T-helper 2 cell treated with Interferon-gamma antibody and Interleukin-4, amounts not matched to agents 5 μg/mL and 100 μg/mL, for 36 hours (primary cell): ENCODE measurements at regions not wholly inside any gene's neighbourhood (a gene's known extent, or its start where the extent isn't known, plus 50 kb on each side); places are given as distances from the start of the nearest gene placed in this dataset.

Source experiments
- DNase-seq: peaks from one replicate; pipeline ENCODE4 v3.0.0; 2021; ENCODE audit warnings: low spot score
- H3K27ac Mint-ChIP-seq: one replicate; pipeline ENCODE4 v1.8.0; 2021; ENCODE audit warnings: mild to moderate bottlenecking, mixed read lengths
- H3K27me3 Mint-ChIP-seq: one replicate; pipeline ENCODE4 v1.8.0; 2021; ENCODE audit warnings: low read depth, mixed read lengths
- H3K36me3 Mint-ChIP-seq: one replicate; pipeline ENCODE4 v1.8.0; 2021; ENCODE audit warnings: low read depth, mixed read lengths
- H3K4me1 Mint-ChIP-seq: one replicate; pipeline ENCODE4 v1.8.0; 2021; ENCODE audit warnings: low read depth, mixed read lengths
- H3K4me3 Mint-ChIP-seq: one replicate; pipeline ENCODE4 v1.8.0; 2022; ENCODE audit warnings: mild to moderate bottlenecking, moderate library complexity, mixed read lengths
- H3K9me3 Mint-ChIP-seq: one replicate; pipeline ENCODE4 v1.8.0; 2021; ENCODE audit warnings: mixed read lengths

DNA sequence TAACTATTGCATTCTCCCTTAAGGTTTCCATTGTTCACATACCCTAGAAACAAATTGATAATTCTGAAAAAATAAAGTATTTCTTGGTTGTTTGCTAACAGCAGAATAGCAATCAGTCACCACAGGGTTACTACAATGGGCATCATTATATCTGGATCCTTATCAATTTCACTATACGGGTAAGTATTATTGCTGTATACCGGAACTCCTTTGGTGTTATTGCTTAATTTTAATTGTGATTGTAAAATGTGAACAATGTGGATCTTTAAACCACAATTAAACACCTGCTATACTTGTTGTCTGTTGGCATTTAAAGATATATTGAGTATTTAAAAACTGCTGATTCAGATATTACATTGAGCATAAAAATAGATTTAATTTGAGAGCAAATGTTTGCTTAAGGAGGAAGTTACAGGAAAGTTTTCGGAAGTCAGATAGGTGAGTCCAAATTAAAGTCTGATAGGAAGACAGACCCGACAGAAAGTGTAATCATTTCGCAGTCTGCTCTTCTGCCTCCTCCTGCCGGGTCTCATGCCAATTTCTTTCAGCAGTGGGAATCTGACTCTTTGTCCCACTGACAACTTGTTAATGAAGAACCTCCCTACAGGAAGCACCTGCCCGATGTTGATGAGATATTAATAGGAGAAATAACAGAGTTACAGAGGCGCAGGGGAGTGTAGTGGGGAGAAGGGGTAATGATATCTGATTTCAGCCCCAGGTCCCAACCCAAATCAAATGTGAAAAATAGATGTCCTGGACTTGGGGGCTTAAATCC, 169.7 kb upstream of the TBC1D5 start:
- no peak for DNase-seq
- Mint-ChIP-seq H3K27me3 (peaks cover 11% of the 10 kb centered on the region), H3K27ac (no peak overlapping the region), H3K4me1 (no peaks in the 10 kb centered on the region), H3K4me3 (no peak overlapping the region), H3K36me3 (no peaks in the 10 kb centered on the region), H3K9me3 (no peaks in the 10 kb centered on the region)

DNA sequence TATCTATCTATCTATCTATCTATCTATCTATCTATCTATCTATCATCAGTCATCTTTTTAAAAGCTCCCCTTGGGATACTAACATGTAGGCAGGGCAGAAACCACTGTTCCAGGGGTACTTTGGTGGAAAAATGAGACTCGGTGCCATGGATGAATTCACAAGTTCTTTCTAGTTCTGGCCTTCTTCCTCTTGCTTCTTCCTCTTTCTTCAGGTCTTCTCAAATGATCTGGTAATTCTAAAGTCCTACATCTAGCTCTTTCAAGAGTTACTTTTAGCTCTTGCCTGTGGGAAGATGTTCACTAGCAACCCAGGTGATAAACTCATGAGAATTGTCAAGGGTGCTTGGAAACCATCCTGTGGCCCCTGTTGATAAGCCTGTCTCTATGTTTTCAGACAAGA, 168.5 kb upstream of the TBC1D5 start:
- Mint-ChIP-seq H3K36me3 (no peaks in the 10 kb centered on the region), H3K4me3 (no peak overlapping the region), H3K27ac (no peak overlapping the region), H3K4me1 (no peaks in the 10 kb centered on the region), H3K9me3 (no peaks in the 10 kb centered on the region), H3K27me3 (peaks cover 11% of the 10 kb centered on the region)
- no peak for DNase-seq

DNA sequence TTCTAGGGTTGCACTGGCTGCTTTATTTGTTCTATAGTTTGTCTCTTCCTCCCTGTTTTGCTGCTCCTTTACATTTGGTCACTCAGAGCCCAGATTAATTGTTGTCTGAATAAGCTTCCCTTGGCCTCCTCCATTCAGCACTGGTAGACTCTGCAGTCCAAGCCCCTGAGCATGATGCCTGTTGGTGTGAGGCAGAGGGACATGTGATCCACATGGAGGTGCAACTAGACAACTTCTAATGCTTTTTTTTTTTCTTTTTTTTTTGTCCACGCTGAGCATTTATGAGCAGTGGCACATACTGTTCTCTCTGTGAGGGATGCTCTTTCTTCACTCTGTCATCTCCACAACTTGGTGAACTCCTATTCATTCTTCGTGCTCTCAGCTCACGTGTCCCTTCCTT, 167.3 kb upstream of the TBC1D5 start:
- DNase-seq: no peak
- Mint-ChIP-seq H3K9me3 (no peaks in the 10 kb centered on the region), H3K27me3 (peaks cover 11% of the 10 kb centered on the region), H3K36me3 (no peaks in the 10 kb centered on the region), H3K4me3 (no peak overlapping the region), H3K4me1 (no peaks in the 10 kb centered on the region), H3K27ac (no peak overlapping the region)

DNA sequence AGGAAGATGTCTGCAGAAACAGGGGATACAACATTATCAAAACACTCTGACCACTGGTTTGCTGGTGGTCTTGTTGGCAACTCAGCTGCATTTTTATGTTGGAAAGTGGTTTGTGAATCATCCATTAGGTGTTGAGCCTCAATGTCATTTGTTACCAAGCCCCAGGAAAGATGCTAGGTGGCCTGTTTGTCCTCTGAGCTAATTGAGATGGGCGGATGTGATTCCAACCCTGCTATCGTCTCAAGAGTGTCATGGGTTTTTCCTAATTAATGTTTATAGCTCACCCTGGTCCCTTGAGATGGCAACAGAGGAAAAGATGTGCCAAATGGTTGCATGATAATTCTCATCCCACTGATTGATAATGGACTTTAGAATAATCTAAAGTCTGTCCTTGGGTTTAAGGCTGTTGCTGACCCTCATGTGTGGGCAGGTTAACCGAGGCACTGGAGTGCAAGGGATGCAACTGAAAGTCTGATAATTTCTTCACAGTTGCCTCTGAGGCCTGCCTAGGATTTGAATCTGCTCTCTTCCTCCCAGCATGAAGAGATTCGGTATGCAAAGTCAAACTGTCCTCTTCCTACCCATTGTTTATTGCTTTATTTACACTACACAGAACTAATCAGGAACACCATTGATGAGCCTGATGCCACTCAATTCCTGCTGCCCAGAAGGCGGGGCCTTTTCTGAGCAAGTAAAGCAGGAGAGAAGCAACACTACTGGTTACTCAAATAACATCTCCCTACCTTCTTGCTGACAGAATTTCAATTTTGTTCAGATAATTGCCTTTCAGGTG, 166.2 kb upstream of the TBC1D5 start:
- Mint-ChIP-seq H3K36me3 (no peaks in the 10 kb centered on the region), H3K27ac (no peak overlapping the region)
- no peak for DNase-seq

DNA sequence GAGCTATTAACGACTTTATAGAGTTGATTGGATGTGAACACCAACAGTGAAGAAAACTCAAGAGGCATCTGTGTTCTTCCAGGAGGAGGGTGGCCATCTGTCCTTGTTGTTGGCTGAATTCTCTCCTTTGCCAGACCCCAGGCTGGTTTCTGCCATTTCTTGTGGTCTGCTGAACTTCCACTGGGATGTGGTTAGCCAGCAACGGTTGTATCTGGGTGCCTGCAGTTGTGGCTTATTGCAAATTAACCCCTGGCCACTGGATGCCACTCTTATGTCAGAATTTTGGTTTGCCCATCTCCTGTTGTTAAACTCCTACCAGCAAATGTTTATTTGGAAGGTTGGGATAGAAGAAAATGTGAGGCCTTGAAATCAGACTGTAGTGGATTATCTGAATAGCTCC, 163.6 kb upstream of the TBC1D5 start:
- Mint-ChIP-seq H3K27me3 (peaks cover under 1% of the 10 kb centered on the region), H3K36me3 (no peaks in the 10 kb centered on the region), H3K27ac (no peak overlapping the region), H3K4me1 (no peaks in the 10 kb centered on the region), H3K9me3 (peaks cover 5% of the 10 kb centered on the region), H3K4me3 (no peak overlapping the region)
- no peak for DNase-seq

More for the DNA sequence above, 166.2 kb upstream of the TBC1D5 start:
- H3K4me1 Mint-ChIP-seq: no peaks in the 10 kb centered on the region
- H3K9me3 Mint-ChIP-seq: no peaks in the 10 kb centered on the region
- peaks cover 11% of the 10 kb centered on the region for H3K27me3 Mint-ChIP-seq
- no peak overlapping the region for H3K4me3 Mint-ChIP-seq

DNA sequence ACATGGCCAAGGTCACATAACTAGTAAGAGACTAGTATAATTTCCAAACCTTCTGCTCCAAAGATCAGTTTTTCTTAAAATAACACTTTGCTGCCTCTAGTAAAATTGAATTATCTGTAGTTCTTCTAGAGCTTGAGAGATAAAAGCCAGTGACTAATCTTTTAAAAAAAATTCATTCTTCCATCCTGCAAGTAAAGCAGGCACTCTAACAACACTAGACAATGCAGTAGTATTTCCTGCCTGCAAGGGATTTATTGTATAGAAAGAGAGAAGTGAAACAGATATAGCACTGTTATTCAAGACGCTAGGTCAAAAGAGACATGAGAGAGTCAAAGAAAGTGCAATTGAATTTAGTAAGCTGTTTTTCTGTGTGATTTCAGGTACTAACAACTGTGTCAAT, 159.5 kb upstream of the TBC1D5 start:
- no peaks in the 10 kb centered on the region for H3K36me3 Mint-ChIP-seq
- DNase-seq: no peak
- H3K27me3 Mint-ChIP-seq: no peaks in the 10 kb centered on the region

DNA sequence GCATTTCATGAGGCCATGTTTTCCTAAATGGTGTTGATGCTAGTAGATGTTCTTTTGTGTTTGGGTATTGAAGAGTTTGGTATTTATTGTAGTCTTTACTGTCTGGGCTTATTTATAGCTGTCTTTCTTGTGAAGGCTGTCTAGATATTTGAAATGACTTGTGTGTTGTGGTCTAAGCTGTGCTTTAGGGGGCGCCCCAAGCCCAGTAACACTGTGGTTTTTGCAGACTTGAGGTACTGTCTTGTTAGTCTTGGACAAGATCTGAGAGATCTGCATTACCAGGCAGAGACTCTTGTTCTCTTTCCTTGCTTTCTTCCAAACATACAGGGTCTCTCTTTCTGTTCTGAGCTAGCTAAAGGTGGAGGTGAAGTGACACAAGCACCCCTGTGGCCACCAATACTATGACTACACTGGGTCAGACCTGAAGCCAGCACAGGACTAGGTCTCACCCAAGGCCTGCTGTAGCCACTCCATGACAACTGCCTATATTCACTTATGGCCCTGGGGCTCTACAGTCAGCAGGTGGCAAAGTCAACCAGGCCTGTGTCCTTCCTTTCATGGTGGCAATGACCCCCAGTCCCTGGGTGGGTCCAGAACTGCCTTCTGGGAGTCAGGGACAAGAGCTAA, 152.1 kb upstream of the TBC1D5 start:
- H3K4me1 Mint-ChIP-seq: no peaks in the 10 kb centered on the region
- peaks cover 7% of the 10 kb centered on the region for H3K27me3 Mint-ChIP-seq
- peaks cover 4% of the 10 kb centered on the region for H3K9me3 Mint-ChIP-seq
- no peak overlapping the region for H3K27ac Mint-ChIP-seq
- H3K4me3 Mint-ChIP-seq: no peak overlapping the region
- peak; percentile 41 for DNase-seq
- no peaks in the 10 kb centered on the region for H3K36me3 Mint-ChIP-seq

More for the DNA sequence above, 159.5 kb upstream of the TBC1D5 start:
- Mint-ChIP-seq H3K9me3 (peaks cover 9% of the 10 kb centered on the region), H3K4me1 (no peaks in the 10 kb centered on the region), H3K27ac (no peak overlapping the region), H3K4me3 (no peak overlapping the region)

DNA sequence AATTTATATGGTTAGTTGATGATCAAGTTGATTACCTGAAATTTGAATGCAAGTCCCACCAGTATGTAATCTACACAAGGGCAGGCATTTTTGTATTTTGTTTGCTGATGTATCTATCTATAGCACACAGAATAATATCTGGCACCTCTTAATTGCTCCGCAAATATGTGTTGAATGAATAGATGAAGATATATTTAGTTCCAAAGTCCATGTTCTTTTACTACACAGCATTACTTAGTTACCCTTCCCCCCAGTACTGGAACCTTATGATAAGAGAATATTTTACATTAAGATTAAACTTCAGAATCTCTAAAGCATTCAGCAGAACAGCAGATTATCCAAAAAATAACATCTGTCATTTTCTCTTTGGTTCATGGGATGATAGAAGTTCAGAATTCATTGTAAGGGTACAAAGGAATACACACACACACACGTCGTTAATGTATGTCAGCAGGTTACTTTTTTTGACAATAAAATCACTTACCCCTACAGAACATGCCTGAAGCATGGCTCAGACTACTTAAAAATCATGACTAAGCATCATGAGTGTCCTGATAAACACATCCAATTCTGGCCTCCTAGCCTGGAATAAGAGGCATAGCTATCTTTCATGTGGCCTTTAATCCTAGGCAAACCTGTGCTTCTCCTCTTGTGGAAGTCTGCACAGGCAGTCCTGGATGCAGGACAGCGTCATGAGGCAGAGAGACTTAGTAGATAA, 148.9 kb upstream of the TBC1D5 start:
- Mint-ChIP-seq H3K27me3 (peaks cover 23% of the 10 kb centered on the region), H3K36me3 (no peaks in the 10 kb centered on the region), H3K4me1 (no peaks in the 10 kb centered on the region), H3K4me3 (no peak overlapping the region), H3K9me3 (no peaks in the 10 kb centered on the region), H3K27ac (no peak overlapping the region)
- no peak for DNase-seq

DNA sequence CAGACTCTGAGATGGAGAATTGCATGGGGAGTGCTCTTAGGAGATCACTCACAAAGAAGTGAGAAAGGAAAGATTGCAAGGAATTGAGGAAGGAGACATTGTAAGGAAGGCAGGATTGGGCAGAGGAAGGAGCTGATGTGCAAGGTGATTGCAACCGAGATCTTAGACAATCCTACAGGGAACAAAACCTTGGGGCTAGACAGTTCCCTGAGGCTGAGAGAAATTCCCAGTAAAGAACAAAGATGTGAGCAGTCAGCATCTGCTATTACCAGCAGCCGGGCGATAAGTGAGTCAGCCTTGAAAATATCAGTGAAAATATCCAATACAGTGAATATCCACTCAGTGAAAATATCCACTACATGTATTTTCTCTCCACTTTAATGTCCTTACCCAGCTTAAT, 143.6 kb upstream of the TBC1D5 start:
- Mint-ChIP-seq H3K9me3 (no peaks in the 10 kb centered on the region), H3K4me3 (no peak overlapping the region), H3K27ac (no peak overlapping the region), H3K36me3 (no peaks in the 10 kb centered on the region), H3K4me1 (no peaks in the 10 kb centered on the region), H3K27me3 (peaks cover 23% of the 10 kb centered on the region)
- no peak for DNase-seq

DNA sequence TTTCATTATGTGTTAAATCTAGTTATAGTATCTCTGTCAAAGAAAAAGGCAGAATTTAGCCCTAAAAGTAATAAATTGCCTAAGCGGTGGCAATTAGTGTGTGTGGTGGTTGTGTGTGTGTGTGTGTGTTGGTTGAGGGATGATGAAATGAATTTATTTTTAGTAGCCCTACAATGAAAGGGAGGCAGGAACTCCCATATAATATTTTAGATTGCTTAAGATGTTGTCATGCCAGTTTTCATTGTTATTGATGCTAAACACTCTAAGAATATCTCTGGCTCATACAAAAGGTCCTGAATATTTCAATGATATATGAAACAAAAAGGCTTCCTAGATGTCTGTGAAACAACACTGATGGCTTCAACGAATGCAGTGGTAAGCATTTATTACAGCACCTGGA, 140.6 kb upstream of the TBC1D5 start:
- no peaks in the 10 kb centered on the region for H3K9me3 Mint-ChIP-seq
- peaks cover 15% of the 10 kb centered on the region for H3K27me3 Mint-ChIP-seq
- H3K4me1 Mint-ChIP-seq: no peaks in the 10 kb centered on the region
- H3K4me3 Mint-ChIP-seq: no peak overlapping the region
- H3K27ac Mint-ChIP-seq: no peak overlapping the region
- DNase-seq: no peak
- H3K36me3 Mint-ChIP-seq: no peaks in the 10 kb centered on the region

DNA sequence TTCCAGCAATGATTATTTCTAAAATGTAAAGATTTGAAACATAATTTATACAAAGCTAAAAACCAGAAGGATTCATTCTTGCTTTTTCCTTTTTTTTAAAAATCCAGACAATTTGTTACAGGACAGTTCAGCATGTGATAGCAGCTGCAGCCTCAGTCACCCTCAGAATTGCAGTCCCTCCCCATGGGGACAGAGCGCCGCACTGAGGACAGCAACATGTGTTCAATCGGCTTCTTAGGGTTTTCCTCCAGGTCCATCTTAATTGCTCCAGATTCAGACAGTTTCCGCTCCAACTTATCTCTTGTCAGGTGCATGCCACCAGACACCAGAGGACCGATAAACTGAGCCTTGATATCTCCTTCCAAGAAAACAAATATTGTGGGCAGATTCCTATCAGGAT, 134.9 kb upstream of the TBC1D5 start:
- Mint-ChIP-seq H3K36me3 (no peaks in the 10 kb centered on the region), H3K27ac (no peak overlapping the region), H3K4me3 (no peak overlapping the region), H3K27me3 (peaks cover 2% of the 10 kb centered on the region), H3K9me3 (no peaks in the 10 kb centered on the region), H3K4me1 (no peaks in the 10 kb centered on the region)
- DNase-seq: no peak

DNA sequence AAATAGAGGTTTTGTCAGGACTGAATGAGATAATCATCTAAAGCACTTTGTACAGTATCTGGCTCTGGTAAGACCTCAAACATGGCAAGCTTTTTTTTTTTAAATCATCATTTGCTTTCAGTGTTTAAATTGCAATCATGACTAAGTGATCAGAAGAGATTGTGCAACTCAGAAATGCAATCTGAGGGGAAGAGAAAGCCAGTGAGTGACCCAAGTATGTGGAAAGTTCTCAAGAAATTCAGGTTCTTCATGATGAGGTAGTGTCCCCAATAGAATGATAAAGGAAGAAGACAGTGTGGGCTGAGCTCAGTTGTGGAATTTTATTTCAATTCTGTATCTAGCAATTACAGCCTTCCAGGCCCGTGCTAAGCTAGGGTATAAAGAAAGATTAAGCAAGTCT, 132.2 kb upstream of the TBC1D5 start:
- peaks cover 2% of the 10 kb centered on the region for H3K27me3 Mint-ChIP-seq
- H3K4me3 Mint-ChIP-seq: no peak overlapping the region
- H3K4me1 Mint-ChIP-seq: no peaks in the 10 kb centered on the region
- H3K27ac Mint-ChIP-seq: no peak overlapping the region
- no peak for DNase-seq
- no peaks in the 10 kb centered on the region for H3K36me3 Mint-ChIP-seq
- no peaks in the 10 kb centered on the region for H3K9me3 Mint-ChIP-seq

DNA sequence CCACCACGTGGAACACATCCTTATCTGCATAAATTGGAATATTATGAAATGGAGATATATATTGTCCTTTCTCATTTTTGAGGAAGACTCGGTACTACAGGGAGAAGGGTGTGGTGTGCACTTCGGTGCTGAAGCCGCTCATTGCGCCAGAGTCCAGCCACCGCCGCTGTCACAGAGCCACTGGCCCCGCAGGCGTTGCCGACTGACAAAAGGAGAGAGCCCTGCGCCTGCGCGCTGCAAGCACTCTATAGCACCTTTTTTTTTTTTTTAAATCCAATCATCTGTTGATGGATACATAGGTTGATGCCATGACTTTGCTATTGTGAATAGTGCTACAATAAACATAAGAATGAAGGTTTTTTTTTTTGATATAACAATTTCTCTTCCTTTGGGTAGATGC, 130.0 kb upstream of the TBC1D5 start:
- peaks cover 5% of the 10 kb centered on the region for H3K27me3 Mint-ChIP-seq

DNA sequence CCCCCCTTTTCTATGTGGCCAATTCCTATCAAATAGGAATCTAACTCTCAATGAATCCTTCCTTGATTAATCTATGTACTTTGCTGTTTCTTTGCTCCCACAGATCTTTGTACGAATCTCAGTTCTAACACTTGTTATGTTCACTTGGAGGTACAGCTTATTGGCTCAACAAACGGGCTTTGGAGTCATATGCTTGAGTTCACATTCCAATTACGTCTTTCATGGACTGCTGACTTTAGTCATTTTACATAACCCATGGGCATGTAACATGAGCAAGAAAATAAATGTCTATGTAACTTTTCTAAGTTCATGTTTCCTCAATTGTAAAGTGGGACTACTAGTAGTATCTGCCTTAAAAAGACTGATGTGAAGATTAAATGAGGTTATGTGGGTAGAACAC, 123.2 kb upstream of the TBC1D5 start:
- Mint-ChIP-seq H3K27ac (no peak overlapping the region), H3K9me3 (no peaks in the 10 kb centered on the region), H3K36me3 (no peaks in the 10 kb centered on the region), H3K4me3 (no peak overlapping the region), H3K27me3 (peaks cover 5% of the 10 kb centered on the region), H3K4me1 (no peaks in the 10 kb centered on the region)
- DNase-seq: no peak

More for the DNA sequence above, 130.0 kb upstream of the TBC1D5 start:
- Mint-ChIP-seq H3K9me3 (no peaks in the 10 kb centered on the region), H3K4me1 (no peaks in the 10 kb centered on the region), H3K4me3 (no peak overlapping the region), H3K27ac (no peak overlapping the region), H3K36me3 (no peaks in the 10 kb centered on the region)
- DNase-seq: no peak
